ENCODE measurements at regions not wholly inside any gene's neighbourhood (a gene's known extent, or its start where the extent isn't known, plus 50 kb on each side); places are given as distances from the start of the nearest gene placed in this dataset.
"Not testable (repeated sequence)": the region's sequence is repeated elsewhere in the genome, so short reads cannot be mapped to it uniquely, and the experiment has no call there.

DNA sequence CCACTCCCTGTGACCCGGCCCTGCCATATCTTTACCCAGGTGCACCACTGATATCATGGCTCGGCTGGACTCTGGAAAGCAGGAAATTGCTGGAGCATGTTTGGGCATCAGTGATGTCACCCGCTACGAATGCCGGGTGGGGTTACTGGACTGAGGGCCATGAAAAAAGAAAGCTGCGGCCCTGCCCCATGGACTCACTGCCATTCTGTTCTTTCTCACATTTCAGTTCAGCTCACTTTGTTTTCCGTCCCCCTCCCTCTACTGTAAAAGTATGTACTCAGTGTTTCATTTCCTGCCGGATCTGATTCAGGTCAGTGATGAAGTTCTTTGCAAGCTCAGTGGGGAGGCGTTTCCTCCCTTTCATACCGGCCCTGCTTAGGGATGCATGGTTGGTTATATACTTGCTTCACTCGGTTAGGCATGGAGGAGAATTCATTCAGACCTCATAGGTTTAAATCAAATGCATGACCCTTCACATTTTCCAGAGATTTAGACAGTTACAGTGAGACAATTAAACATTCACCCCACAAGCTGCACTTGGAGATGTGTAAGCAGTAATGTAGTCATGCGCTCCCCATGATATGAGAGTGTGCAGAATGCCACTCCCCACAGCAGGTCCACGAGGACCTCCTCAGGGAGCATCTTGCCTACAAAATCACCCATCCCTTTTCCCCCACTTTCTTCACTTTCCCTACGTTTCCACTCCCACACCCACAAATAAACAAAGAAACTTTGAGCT, 1938.5 kb downstream of the FOXD4L5 start:
- H3K4me1 ChIP-seq (ENCODE audit: control insufficient read depth in 1 of 2, extremely low read depth in 1 of 2, insufficient read depth in 2 of 2, low read length in 2 of 2); H3K4me3 ChIP-seq (ENCODE audit: control insufficient read depth in 1 of 2, extremely low read depth in 1 of 2, low read length in 1 of 2); POLR2A ChIA-PET; CTCF ChIA-PET; H3K36me3 ChIP-seq (ENCODE audit: control insufficient read depth in 2 of 2, extremely low read depth in 1 of 2, insufficient read depth in 1 of 2, low read length in 1 of 2); H3K9me3 Mint-ChIP-seq; H3K27ac ChIP-seq (ENCODE audit: low read length); H3K4me1 Mint-ChIP-seq; H3K9me3 ChIP-seq; H3K27me3 Mint-ChIP-seq; H3K36me3 Mint-ChIP-seq; ATAC-seq (replicated peaks in 1 of 4); H3K27me3 ChIP-seq (replicated peaks in 1 of 2; ENCODE audit: control insufficient read depth in 2 of 2, extremely low read depth in 1 of 2, insufficient read depth in 2 of 2, low read length in 1 of 2): not testable (repeated sequence)
- peak overlapping the region in 2 of 3 donors; percentile 9 to 50 for H3K4me3 Mint-ChIP-seq
- WGBS (ENCODE audit: insufficient coverage), result no CpG with 5 or more reads among the region's 14 CpGs
- H3K27ac Mint-ChIP-seq, result peak overlapping the region; percentile 55 to 63
- peak in 4 of 35 experiments; percentile 1 to 41 (median 4) for DNase-seq

- H3K36me3 Mint-ChIP-seq; H3K9me3 ChIP-seq; ATAC-seq (replicated peaks in 1 of 4); DNase-seq; POLR2A ChIA-PET; H3K4me1 Mint-ChIP-seq; H3K36me3 ChIP-seq (ENCODE audit: control insufficient read depth in 2 of 2, extremely low read depth in 1 of 2, insufficient read depth in 1 of 2, low read length in 1 of 2); H3K4me1 ChIP-seq (ENCODE audit: control insufficient read depth in 1 of 2, extremely low read depth in 1 of 2, insufficient read depth in 2 of 2, low read length in 2 of 2); H3K4me3 ChIP-seq (ENCODE audit: control insufficient read depth in 1 of 2, extremely low read depth in 1 of 2, low read length in 1 of 2); H3K27ac ChIP-seq (ENCODE audit: low read length); H3K27me3 Mint-ChIP-seq; H3K9me3 Mint-ChIP-seq; CTCF ChIA-PET; H3K27me3 ChIP-seq (replicated peaks in 1 of 2; ENCODE audit: control insufficient read depth in 2 of 2, extremely low read depth in 1 of 2, insufficient read depth in 2 of 2, low read length in 1 of 2); H3K4me3 Mint-ChIP-seq; H3K27ac Mint-ChIP-seq: not testable (repeated sequence)
- no CpG with 5 or more reads among the region's 5 CpGs for WGBS (ENCODE audit: insufficient coverage)
Measured at GRCh38 chr9:63344408-63344807, 1940.6 kb downstream of the FOXD4L5 start.

DNA sequence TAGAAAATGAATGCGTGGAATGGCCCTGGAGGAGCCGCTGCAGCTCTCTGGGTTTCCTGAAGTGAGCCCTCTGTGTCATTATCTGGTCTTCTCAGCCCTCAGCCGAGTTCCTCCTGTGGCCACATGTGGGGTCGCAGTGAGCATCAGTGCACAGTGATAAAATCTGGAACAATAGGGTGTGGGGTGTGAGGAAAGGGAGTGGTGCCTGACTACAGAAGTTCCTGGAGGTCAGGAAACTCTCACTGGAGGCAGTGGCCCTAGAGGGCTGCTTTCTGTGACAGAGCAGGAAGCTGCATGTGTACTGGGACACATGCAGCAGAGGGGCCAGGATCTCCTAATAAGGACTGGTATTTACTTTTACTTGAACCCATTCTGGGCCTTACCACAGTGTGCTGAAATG, 1942.5 kb downstream of the FOXD4L5 start:
- H3K36me3 ChIP-seq (ENCODE audit: control insufficient read depth in 2 of 2, extremely low read depth in 1 of 2, insufficient read depth in 1 of 2, low read length in 1 of 2); DNase-seq; H3K4me3 Mint-ChIP-seq; ATAC-seq (replicated peaks in 1 of 4); H3K27me3 Mint-ChIP-seq; H3K27ac ChIP-seq (ENCODE audit: low read length); H3K27ac Mint-ChIP-seq; H3K4me3 ChIP-seq (ENCODE audit: control insufficient read depth in 1 of 2, extremely low read depth in 1 of 2, low read length in 1 of 2); H3K27me3 ChIP-seq (replicated peaks in 1 of 2; ENCODE audit: control insufficient read depth in 2 of 2, extremely low read depth in 1 of 2, insufficient read depth in 2 of 2, low read length in 1 of 2); CTCF ChIA-PET; POLR2A ChIA-PET; H3K9me3 ChIP-seq; H3K9me3 Mint-ChIP-seq; H3K36me3 Mint-ChIP-seq: not testable (repeated sequence)
- peaks cover 6 to 16% (median 15%) of the 10 kb centered on the region in 3 donors for H3K4me1 Mint-ChIP-seq
- H3K4me1 ChIP-seq (ENCODE audit: control insufficient read depth in 1 of 2, extremely low read depth in 1 of 2, insufficient read depth in 2 of 2, low read length in 2 of 2), result peaks cover 0 to 10% of the 10 kb centered on the region in 2 experiments
- no CpG with 5 or more reads among the region's 4 CpGs for WGBS (ENCODE audit: insufficient coverage)

DNA sequence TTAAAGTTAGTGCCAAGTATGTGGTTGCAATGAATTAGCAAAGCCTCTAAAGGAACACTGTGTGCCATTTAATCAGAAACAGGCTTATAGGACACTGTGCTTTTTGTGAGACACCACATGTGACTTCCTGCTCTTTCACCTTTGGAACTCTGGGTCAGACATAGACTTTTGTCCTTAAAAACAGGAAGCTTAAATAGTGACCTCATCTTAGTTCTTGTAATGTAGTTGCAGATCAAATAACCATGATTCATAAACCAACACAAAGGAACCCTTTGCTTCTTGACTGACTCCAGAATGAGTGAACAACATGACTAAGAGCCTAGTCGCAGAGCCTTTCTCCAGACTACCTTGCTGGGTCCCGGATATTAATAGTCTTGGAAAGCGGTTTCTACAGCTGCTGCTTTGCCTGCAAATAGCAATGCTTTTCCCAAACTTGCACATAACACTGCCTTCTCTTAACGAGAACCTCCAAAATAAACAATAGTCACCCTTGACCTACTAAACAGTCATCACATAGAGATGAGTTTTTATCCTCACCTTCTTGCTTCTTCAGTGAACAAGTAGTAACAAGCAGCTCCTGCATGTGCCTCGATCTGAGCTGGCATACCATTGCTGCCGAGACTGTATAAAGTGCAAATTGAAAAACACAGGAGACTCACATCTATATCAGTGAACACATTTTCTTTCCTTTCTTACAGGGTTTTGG, 1947.0 kb downstream of the FOXD4L5 start:
- ATAC-seq (replicated peaks in 1 of 4); H3K27ac ChIP-seq (ENCODE audit: low read length); H3K36me3 ChIP-seq (ENCODE audit: control insufficient read depth in 2 of 2, extremely low read depth in 1 of 2, insufficient read depth in 1 of 2, low read length in 1 of 2); H3K27me3 Mint-ChIP-seq; H3K9me3 Mint-ChIP-seq; CTCF ChIA-PET; H3K4me1 ChIP-seq (ENCODE audit: control insufficient read depth in 1 of 2, extremely low read depth in 1 of 2, insufficient read depth in 2 of 2, low read length in 2 of 2); POLR2A ChIA-PET; H3K9me3 ChIP-seq; DNase-seq; H3K36me3 Mint-ChIP-seq; H3K4me3 Mint-ChIP-seq; H3K4me3 ChIP-seq (ENCODE audit: control insufficient read depth in 1 of 2, extremely low read depth in 1 of 2, low read length in 1 of 2); H3K4me1 Mint-ChIP-seq; H3K27me3 ChIP-seq (replicated peaks in 1 of 2; ENCODE audit: control insufficient read depth in 2 of 2, extremely low read depth in 1 of 2, insufficient read depth in 2 of 2, low read length in 1 of 2): not testable (repeated sequence)
- H3K27ac Mint-ChIP-seq, result peak overlapping the region; percentile 54 to 73
- WGBS (ENCODE audit: insufficient coverage), result no CpG with 5 or more reads among the region's 6 CpGs

DNA sequence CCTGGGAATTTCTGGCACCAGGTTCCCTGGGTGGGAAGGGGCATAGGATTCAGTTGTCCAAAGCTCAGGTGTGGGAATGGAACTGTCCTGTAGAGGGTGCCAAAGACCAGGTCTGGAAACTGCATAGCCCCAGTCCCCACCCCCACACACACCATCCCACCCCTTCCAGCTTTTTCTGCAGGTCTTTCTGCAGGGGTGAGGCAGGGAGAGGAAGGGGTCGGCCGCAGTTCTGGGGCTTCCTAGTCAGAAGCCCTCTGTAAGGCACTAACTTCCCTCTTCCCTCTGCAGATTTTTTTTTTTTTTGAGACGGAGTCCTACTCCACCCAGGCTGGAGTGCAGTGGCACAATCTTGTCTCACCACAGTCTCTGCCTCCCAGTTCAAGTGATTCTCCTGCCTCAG, 1949.7 kb downstream of the FOXD4L5 start:
- POLR2A ChIA-PET; H3K4me1 ChIP-seq (ENCODE audit: control insufficient read depth in 1 of 2, extremely low read depth in 1 of 2, insufficient read depth in 2 of 2, low read length in 2 of 2); H3K27ac Mint-ChIP-seq; DNase-seq; H3K4me3 Mint-ChIP-seq; H3K36me3 ChIP-seq (ENCODE audit: control insufficient read depth in 2 of 2, extremely low read depth in 1 of 2, insufficient read depth in 1 of 2, low read length in 1 of 2); ATAC-seq (replicated peaks in 1 of 4); H3K27ac ChIP-seq (ENCODE audit: low read length); H3K27me3 ChIP-seq (replicated peaks in 1 of 2; ENCODE audit: control insufficient read depth in 2 of 2, extremely low read depth in 1 of 2, insufficient read depth in 2 of 2, low read length in 1 of 2); H3K9me3 Mint-ChIP-seq; H3K27me3 Mint-ChIP-seq; H3K4me3 ChIP-seq (ENCODE audit: control insufficient read depth in 1 of 2, extremely low read depth in 1 of 2, low read length in 1 of 2); H3K9me3 ChIP-seq; CTCF ChIA-PET; H3K4me1 Mint-ChIP-seq; H3K36me3 Mint-ChIP-seq: not testable (repeated sequence)
- WGBS (ENCODE audit: insufficient coverage), result no CpG with 5 or more reads among the region's 3 CpGs

DNA sequence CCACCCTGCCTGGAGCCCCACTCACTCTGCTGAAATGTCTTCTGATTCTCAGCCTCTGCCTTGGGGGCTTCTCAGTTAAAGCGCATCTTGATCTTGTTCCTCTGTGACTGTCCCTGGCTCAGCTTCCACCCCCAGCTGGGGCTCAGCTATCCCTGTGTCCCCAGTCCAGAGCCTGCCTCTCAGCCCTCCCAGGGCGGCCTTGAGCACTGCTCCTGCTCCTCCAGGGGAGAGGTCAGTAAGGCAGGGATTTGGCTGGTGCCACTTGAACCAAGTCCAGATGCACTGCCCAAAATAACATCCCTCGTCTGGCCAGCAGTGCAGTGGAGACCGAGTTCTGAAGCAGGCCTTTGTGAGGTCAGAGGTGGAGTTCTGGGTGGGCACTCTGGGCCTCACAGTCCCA, 1950.8 kb downstream of the FOXD4L5 start:
- POLR2A ChIA-PET; ATAC-seq (replicated peaks in 1 of 4); H3K27me3 ChIP-seq (replicated peaks in 1 of 2; ENCODE audit: control insufficient read depth in 2 of 2, extremely low read depth in 1 of 2, insufficient read depth in 2 of 2, low read length in 1 of 2); H3K36me3 ChIP-seq (ENCODE audit: control insufficient read depth in 2 of 2, extremely low read depth in 1 of 2, insufficient read depth in 1 of 2, low read length in 1 of 2); CTCF ChIA-PET; H3K4me3 Mint-ChIP-seq; H3K9me3 ChIP-seq; H3K4me1 ChIP-seq (ENCODE audit: control insufficient read depth in 1 of 2, extremely low read depth in 1 of 2, insufficient read depth in 2 of 2, low read length in 2 of 2); H3K36me3 Mint-ChIP-seq; DNase-seq; H3K27me3 Mint-ChIP-seq; H3K4me3 ChIP-seq (ENCODE audit: control insufficient read depth in 1 of 2, extremely low read depth in 1 of 2, low read length in 1 of 2); H3K27ac Mint-ChIP-seq; H3K27ac ChIP-seq (ENCODE audit: low read length); H3K9me3 Mint-ChIP-seq; H3K4me1 Mint-ChIP-seq: not testable (repeated sequence)
- WGBS (ENCODE audit: insufficient coverage), result no CpG with 5 or more reads among the region's 4 CpGs

All from T-cell (primary cell).